ENCODE measurements at regions not wholly inside any gene's neighbourhood (a gene's known extent, or its start where the extent isn't known, plus 50 kb on each side); places are given as distances from the start of the nearest gene placed in this dataset.
A peak's percentile ranks its signal among the peaks of the same experiment; 100 is the strongest.

DNA sequence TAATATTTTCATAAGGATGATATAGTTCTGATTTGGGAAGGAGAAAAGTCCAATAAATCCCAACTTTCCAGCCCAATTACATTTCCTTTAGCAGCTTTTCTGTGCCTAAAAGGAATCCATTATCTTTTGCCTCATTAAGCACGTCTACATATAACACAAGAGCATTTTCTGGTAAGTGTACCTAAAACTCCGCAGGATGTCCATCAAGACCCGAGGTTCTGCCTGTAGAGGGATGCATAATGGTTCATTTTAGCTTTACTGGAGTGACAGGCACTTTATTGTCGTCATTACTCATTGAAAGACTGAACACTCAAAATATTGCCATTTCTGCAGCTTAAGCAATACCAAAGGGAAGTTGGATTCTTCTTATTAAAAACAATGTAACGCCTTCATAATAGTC lies 669.0 kb downstream of the PRELID2 start:
- no peak for DNase-seq

DNA sequence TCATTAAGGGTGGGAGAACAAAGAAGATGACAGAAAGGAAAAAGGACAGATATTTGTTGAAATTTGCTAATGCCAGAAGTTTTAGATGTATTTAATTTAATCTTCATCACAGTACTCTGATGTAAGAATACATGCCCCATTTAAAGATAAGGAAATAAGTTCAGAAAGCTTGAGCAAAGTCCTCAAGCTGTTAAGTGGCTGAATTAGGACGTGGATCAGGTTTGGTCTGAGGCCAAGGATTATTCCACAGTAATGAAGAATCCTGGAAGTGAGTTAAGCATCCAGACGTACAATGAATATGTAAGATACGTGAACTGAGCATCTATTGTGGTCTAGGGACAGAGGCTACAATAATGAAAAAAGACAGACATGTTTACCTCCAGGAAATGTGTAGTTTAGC lies 671.3 kb downstream of the PRELID2 start:
- no peak for DNase-seq

GRCh38 chr5:145162626-145163025 lies 672.5 kb downstream of the PRELID2 start:
- no peak for DNase-seq

DNA sequence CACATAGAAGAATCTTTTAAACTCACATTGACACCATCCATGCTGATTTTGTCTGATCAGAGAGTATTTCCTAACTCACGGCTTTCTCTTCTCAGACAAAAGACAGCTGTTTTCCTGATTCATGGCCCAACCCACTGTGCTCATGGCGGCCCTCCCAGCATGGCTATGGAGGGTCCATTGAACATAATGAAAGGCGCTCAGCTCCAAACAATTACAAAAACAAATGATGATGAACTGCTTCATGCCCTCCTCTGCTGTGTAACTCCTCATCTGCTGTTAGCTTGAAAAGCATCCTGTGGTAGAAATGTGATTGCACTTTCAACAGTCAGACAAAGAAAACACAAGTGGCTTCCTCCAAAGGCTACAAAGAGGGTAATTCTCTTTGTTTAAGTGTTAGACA lies 673.8 kb downstream of the PRELID2 start:
- no peak for DNase-seq

DNA sequence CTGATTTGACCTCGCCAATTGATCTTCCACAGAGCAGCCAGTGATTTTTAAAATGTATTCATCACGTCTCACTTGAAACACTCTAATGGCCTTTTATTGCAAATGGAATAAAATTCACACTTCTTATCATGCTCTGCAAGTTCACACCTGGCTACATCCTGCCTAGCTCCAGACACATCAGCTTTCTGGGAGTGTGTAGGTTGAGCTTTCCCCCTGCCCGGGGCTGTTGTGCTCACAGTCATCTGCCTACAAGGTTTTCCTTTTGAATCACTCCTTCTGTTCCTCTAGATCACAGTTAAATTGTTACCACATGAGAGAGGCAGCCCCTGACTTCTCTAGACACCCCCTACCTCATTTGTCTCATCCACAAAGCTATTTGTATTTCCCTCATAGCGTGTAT lies 674.5 kb downstream of the PRELID2 start:
- DNase-seq = no peak

GRCh38 chr5:145158730-145159129 lies 676.4 kb downstream of the PRELID2 start:
- no peak for DNase-seq

GRCh38 chr5:145157841-145158240 lies 677.3 kb downstream of the PRELID2 start:
- peak; percentile 4 for DNase-seq

- no peak for DNase-seq
Observed at GRCh38 chr5:145141534-145141933, 693.6 kb downstream of the PRELID2 start.

DNA sequence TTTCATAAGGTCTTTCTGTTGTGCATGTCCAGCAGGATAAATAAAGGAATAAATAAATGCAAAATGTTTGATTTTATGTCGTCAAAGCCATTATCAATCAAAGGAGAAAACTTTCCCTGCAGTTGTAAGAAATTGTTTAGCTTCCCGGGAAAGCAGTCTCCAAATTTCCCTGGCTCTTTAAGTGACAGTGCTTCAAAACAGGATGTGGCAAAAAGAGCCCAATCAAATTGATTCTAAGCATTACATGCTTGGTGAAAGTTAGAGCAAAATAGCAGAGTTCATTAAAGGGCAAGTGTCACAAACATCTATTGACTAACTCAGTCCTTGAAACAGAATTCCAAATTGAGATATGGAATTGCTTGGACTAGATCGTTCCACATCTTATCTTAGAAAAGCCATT lies 704.1 kb downstream of the PRELID2 start:
- DNase-seq = no peak

GRCh38 chr5:145129797-145130196 lies 705.3 kb downstream of the PRELID2 start:
- DNase-seq = no peak

- no peak for DNase-seq
Observed at GRCh38 chr5:145124806-145125205, 710.3 kb downstream of the PRELID2 start.

DNA sequence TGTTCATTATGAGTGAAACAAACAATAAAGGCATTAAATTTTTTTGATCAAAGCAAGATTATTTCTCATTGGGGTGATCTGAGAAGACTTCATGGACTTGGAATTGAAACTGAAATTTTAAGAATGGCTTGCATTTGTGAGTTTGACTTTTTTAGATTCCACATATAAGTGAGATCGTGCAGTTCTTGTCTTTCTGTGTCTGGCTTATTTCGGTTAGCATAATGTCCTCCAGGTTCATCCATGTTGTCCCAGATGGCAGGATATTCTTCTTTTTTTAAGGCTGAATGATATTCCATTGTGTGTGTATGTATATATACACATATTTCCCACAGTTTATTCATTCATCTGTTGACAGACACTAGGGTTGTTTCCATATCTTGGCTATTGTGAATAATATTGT lies 716.5 kb downstream of the PRELID2 start:
- no peak for DNase-seq

DNA sequence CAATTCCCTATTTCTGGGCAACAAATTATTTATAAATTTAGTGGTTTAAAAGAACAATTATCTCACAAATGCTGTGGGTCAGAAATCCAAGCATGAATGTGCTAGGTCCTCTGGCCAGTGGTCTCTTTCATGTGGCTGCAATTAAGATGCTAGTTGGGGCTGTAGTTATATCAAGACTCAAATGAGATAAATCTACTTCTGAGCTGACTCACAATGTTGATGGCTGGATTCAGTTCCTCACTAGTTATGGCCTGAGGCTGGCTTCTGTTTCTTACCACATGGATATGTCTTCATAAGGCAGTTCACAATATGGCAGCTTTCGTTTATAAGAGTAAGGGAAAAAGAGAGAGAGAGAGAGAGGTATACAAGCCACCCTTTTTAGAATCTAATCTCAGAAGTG lies 717.0 kb downstream of the PRELID2 start:
- no peak for DNase-seq

DNA sequence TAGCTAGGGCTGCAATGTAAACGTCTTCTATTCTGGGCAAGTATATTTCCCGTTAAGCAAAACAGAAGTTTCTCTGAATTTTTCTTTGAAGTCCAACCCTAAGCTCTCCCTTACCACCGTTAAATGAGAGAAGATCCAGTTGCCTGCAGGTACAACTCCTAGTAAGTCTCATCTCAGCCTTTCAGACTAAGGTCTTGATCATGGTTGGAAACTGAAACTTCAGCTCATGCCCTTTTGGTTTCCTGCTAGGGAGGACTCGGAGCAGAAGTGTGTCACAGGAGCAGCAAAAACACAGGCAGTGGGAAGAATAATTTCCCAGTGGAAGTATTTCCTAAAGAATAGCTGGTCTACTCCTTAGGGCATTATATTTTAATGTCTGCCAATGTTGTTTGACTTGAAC lies 717.9 kb downstream of the PRELID2 start:
- DNase-seq = no peak

DNA sequence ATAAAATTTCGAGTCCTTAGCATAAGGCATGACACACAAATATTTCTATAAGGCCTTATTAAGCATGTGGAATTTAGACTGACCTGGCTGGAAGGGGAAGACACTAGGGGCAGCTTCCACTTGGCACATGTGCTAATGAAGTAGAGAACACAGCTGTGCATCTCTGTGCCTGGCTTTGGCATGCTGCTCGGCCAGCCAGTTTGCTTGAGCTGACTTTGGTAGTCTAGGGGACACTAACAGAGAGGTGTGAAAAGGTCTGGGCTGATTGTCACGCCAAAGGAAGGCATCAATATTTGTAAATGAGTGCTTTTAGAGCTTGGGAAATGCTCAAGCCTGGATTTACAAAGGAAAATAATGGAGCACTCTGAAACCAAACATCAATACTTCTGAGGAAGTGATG lies 723.7 kb downstream of the PRELID2 start:
- no peak for DNase-seq

GRCh38 chr5:145110834-145111233 lies 724.3 kb downstream of the PRELID2 start:
- DNase-seq = no peak

GRCh38 chr5:145110181-145110580 lies 725.0 kb downstream of the PRELID2 start:
- no peak for DNase-seq

GRCh38 chr5:145105384-145105783 lies 729.8 kb downstream of the PRELID2 start:
- no peak for DNase-seq

GRCh38 chr5:145104106-145104505 lies 731.0 kb downstream of the PRELID2 start:
- no peak for DNase-seq

GRCh38 chr5:145101246-145101645 lies 733.9 kb downstream of the PRELID2 start:
- DNase-seq = no peak

GRCh38 chr5:145090115-145090514 lies 745.0 kb downstream of the PRELID2 start:
- no peak for DNase-seq

DNA sequence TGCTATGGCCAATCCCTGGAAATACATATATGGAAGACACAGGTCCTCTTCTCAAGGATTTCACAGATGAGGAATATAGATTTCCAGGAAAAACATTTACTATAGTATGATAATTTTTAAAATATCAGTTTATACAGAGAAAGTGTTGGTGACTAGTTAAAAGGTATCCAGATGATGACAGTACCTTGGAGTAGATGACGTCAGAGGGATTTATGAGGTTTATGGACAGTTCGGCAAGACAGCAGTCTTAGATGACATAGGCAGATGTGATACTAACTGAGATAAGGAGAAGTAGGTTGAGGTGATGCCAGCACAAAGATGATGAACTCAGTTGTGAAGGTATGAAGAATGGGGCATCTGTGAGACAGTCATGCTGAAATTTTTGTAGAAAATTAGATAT lies 750.3 kb downstream of the PRELID2 start:
- no peak for DNase-seq

DNA sequence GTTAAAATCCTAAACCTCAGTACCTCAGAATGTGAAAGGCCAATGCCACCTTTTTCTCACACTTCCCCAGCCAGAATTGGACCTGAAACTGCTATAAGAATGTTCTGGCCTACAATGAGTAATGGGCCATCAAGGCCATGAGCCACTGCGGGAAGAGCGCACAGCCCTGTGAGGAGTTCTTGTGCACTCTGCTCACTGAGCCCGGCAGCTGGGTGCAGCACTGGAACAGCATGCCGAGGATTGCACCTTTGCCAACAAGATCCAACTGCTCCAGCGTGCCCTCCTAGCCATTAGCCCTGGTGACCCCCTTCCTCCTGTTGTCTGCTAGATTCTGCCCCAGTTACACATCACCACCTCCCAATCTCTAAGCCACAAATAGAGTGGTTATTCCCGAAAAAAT lies 758.1 kb downstream of the PRELID2 start:
- no peak for DNase-seq

- DNase-seq = no peak
Observed at GRCh38 chr5:145076040-145076439, 759.1 kb downstream of the PRELID2 start.

DNA sequence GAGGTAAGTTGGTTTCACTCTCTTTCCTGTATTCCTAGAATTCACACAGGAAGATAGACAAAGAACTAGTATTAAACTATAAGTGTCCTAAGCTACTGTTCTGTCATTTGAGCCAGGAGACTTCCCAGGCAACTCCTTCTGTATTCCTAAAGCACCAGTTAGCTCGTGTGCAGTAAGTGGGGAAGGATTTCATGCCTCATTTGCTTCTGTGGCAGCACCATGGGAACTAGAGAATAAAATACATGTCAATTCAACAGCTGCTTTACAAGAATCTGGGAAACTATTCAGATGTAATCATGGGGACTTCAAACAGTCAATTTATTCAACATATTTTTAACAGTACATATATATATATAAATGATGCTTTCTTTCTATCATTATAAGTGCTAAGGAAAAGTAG lies 762.3 kb downstream of the PRELID2 start:
- DNase-seq = no peak

DNA sequence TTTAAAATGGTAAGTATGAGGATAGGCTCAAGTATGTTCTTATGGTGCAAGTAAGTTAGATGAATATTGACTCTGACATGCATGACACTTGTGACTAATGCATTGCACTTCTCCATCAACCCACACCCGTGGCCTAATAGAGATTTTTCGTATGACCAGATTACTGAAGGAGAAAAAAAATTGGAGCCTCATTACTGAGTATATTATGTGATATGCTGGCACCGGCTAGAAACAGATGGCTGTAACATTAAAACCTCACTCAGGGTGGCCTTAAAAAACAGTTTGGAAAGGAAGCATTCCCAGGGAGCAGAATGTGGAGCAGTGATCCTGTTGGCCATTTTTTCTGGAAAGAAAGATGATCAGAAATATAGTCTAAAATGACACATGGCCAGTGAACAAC lies 766.4 kb downstream of the PRELID2 start:
- DNase-seq = no peak

Data from fibroblast of skin of right quadriceps (primary cell).